Lower lobe of right lung (tissue), 2 donors: ENCODE measurements at regions not wholly inside any gene's neighbourhood (a gene's known extent, or its start where the extent isn't known, plus 50 kb on each side); places are given as distances from the start of the nearest gene placed in this dataset.

Experiments
- ATAC-seq, 2 donors: fragments of 200-7000 bp; cut with Tn5 transposase; one replicate each; pipeline ENCODE4 v1.9.1; 2020 to 2022; ENCODE audit warnings: mild to moderate bottlenecking in 2 of 2, moderate library complexity in 2 of 2
- DNase-seq: peaks from one replicate; pipeline ENCODE4 v3.0.0-alpha.2; 2020
- H3K27ac ChIP-seq: fragments of 200-600 bp; one replicate; pipeline ENCODE4 v1.8.0; 2022
- H3K27me3 ChIP-seq: fragments of 200-600 bp; one replicate; pipeline ENCODE4 v1.8.0; 2022; ENCODE audit warnings: low read depth
- H3K36me3 ChIP-seq: fragments of 200-600 bp; one replicate; pipeline ENCODE4 v1.8.0; 2022; ENCODE audit warnings: mild to moderate bottlenecking
- H3K4me1 ChIP-seq: fragments of 200-600 bp; one replicate; pipeline ENCODE4 v1.8.0; 2022
- H3K4me3 ChIP-seq: fragments of 200-600 bp; one replicate; pipeline ENCODE4 v1.8.0; 2022; ENCODE audit warnings: mild to moderate bottlenecking
- H3K9me3 ChIP-seq: fragments of 200-600 bp; one replicate; pipeline ENCODE4 v1.8.0; 2022
- intact Hi-C: fragments of 100-400 bp; cut with DNase I; formaldehyde crosslinking; loops from one replicate; pipeline ENCODE4 v1.11.0; 2022
- TF ChIP-seq, protein P1 (sequence below): fragments of 200-600 bp; IDR thresholded peaks from one replicate; pipeline ENCODE4 v1.8.0; 2022; ENCODE audit warnings: antibody characterized with exemption, mild to moderate bottlenecking
- donor health status: DM: no; HTN: yes; CAD: no; lungs with severe emphysema.

DNA sequence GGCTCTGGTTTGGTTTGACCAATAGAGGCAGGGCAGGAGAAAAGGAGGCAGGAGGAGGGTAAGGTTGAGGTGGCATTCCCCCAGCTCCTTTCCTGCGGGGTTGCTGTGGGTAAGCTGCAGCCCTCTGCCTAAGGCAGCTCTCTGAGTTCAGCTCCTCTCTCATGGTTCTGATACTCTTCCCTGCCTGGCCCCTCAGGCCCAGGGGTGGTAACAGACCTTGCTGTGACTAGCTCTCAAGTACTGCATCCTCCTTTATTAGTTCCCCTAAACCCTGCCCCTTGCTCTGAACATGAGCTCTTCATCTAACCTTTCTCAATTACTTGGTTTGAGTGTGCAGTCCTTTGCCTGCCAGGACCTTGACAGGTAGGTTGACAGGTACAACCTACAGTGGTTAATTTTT lies 205.5 kb downstream of the SLC4A3 start:
- intact Hi-C loops, result no loop called here
- DNase-seq (no peak), ATAC-seq (no peak)
- TF ChIP-seq, protein P1, sequence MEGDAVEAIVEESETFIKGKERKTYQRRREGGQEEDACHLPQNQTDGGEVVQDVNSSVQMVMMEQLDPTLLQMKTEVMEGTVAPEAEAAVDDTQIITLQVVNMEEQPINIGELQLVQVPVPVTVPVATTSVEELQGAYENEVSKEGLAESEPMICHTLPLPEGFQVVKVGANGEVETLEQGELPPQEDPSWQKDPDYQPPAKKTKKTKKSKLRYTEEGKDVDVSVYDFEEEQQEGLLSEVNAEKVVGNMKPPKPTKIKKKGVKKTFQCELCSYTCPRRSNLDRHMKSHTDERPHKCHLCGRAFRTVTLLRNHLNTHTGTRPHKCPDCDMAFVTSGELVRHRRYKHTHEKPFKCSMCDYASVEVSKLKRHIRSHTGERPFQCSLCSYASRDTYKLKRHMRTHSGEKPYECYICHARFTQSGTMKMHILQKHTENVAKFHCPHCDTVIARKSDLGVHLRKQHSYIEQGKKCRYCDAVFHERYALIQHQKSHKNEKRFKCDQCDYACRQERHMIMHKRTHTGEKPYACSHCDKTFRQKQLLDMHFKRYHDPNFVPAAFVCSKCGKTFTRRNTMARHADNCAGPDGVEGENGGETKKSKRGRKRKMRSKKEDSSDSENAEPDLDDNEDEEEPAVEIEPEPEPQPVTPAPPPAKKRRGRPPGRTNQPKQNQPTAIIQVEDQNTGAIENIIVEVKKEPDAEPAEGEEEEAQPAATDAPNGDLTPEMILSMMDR, result no peak
- Histone ChIP-seq H3K9me3 (no peaks in the 10 kb centered on the region), H3K27ac (no peak overlapping the region), H3K36me3 (no peaks in the 10 kb centered on the region), H3K4me3 (no peak overlapping the region), H3K4me1 (no peaks in the 10 kb centered on the region), H3K27me3 (no peaks in the 10 kb centered on the region)

DNA sequence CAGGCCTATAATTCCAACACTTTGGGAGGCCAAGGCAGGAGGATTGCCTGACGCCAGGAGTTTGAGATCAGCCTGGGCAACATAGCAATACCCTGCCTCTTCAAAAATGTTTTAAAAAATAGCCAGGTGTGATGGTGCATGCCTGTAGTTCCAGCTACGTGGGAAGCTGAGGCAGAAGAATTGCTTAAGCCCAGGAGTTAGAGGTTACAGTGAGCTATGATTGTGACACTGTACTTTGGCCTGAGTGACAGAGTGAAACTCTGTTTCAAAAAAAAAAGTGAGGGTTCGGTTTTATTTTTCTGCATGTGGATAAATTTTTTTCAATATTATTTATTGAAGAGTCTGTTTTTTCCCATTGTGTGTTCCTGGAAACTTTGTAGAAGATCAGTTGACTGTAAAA lies 208.1 kb downstream of the SLC4A3 start:
- TF ChIP-seq, protein P1, result no peak
- Histone ChIP-seq H3K4me3 (no peak overlapping the region), H3K9me3 (no peaks in the 10 kb centered on the region), H3K27ac (no peak overlapping the region), H3K36me3 (no peaks in the 10 kb centered on the region), H3K4me1 (no peaks in the 10 kb centered on the region), H3K27me3 (no peaks in the 10 kb centered on the region)
- ATAC-seq (no peak), DNase-seq (no peak)
- intact Hi-C loops, result no loop called here

DNA sequence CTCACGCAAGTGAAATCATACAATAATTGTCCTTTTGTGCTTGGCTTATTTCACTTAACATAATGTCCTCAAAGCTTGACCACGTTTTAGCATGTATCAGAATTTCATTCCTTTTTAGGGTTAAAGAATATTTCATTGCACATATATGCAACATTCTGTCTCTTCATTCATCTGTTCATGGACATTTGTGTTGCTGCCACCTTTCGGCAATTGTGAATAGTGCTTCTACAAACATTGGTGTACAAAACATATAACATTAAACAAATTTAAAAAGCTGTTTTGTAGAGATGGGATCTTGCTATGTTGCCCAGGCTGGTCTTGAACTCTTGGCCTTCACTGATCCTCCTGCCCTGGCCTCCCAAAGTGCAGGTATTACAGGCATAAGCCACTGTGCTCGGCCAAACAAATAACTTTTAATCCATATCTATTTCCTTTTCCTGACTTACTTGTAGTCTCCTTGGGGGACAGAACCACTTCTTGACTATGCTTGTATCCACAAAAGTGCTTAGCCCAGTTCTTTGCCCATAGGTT lies 209.3 kb downstream of the SLC4A3 start:
- intact Hi-C loops, result no loop called here
- no peak for DNase-seq

DNA sequence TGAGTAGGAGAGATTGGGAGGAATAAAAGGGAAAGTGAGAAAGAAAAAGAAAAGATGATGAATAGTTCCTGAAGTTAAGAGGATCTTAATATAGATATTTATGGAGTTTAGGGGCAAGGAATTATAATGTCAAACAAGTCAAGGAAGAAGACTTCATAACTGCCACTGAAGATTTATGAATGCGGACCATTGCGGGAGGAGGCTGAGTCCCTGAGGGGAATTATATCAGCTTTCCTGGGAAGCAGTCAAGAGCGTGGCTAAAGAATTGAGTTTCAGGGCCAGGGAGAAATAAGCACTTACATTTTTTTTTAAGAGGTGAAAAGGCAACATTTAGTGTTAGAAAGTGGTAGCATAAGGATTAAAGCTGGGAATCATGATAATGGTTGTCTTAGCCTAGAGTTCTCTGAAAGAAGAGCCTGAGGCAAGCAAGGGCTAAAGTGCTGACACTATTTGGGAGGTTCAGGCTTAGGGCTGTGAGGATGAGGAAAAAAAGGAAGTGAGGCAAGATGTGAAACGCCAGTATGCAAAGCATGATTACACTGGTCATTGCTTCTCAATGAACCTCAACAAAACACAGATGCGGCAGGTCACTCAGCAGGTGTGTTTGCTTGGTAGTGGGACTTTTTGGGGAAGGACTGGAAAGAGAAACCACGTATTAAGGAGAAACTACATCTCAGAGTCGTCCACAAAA lies 217.1 kb downstream of the SLC4A3 start:
- H3K27me3 ChIP-seq, result no peaks in the 10 kb centered on the region
- DNase-seq, result no peak
- intact Hi-C loops, result no loop called here
- no peaks in the 10 kb centered on the region for H3K36me3 ChIP-seq
- H3K4me3 ChIP-seq, result no peak overlapping the region
- no peaks in the 10 kb centered on the region for H3K4me1 ChIP-seq
- no peaks in the 10 kb centered on the region for H3K9me3 ChIP-seq
- ATAC-seq, result no peak
- TF ChIP-seq, protein P1, result no peak
- H3K27ac ChIP-seq, result no peak overlapping the region

More for the DNA sequence above, 209.3 kb downstream of the SLC4A3 start:
- ATAC-seq, result no peak
- H3K27me3 ChIP-seq, result no peaks in the 10 kb centered on the region
- H3K9me3 ChIP-seq, result no peaks in the 10 kb centered on the region
- H3K36me3 ChIP-seq, result no peaks in the 10 kb centered on the region
- TF ChIP-seq, protein P1, result no peak
- H3K4me1 ChIP-seq, result no peaks in the 10 kb centered on the region
- H3K4me3 ChIP-seq, result no peak overlapping the region
- H3K27ac ChIP-seq, result no peak overlapping the region

DNA sequence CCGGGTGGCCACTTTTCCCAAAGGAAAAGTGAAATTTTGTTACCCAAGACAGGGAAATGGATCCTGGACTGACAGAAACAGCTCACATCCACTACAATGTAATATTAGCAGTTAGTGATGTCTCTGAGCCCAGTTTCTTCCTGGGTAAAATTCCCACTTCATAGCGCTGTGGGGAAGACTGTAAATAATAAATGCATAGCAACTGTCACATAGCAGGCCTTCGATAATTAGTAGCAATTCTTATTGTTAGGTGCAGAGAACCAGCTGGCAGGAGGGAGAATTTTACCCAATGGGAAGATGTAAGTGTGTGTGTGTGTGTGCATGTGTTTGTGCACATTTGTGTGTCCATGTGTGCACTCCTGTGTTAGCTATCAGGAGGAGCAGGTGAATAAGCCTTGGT lies 221.5 kb downstream of the SLC4A3 start:
- Histone ChIP-seq H3K4me1 (no peaks in the 10 kb centered on the region), H3K9me3 (no peaks in the 10 kb centered on the region), H3K27ac (no peak overlapping the region), H3K27me3 (peaks cover 4% of the 10 kb centered on the region), H3K36me3 (no peaks in the 10 kb centered on the region), H3K4me3 (no peak overlapping the region)
- TF ChIP-seq, protein P1, result no peak
- no peak for DNase-seq
- intact Hi-C loops, result no loop called here
- ATAC-seq, result no peak
